Neural cell (in vitro differentiated cells): ENCODE measurements at regions not wholly inside any gene's neighbourhood (a gene's known extent, or its start where the extent isn't known, plus 50 kb on each side); places are given as distances from the start of the nearest gene placed in this dataset.

Experiments
- H2AFZ ChIP-seq: fragments of 200-600, 300-800 bp; sonication (generic), shearing (Covaris generic); 2 replicates; pipeline ENCODE4 v1.6.0; 2014; ENCODE audit warnings: low read depth, mild to moderate bottlenecking, antibody characterized with exemption, low read length, moderate library complexity
- H3F3A ChIP-seq: fragments of 200-600 bp; shearing (Covaris generic); 2 replicates; pipeline ENCODE4 v1.6.1; 2016; ENCODE audit warnings: mild to moderate bottlenecking, moderate library complexity, mixed read lengths, antibody characterized with exemption, low read length; ENCODE audit not compliant: insufficient read depth, poor library complexity, severe bottlenecking
- H3K27ac ChIP-seq: fragments of 200-600, 300-800 bp; sonication (generic), shearing (Covaris generic); 2 replicates; pipeline ENCODE4 v1.5.1; 2014; ENCODE audit warnings: mild to moderate bottlenecking, low read length, moderate library complexity
- H3K27me3 ChIP-seq: fragments of 300-800, 200-600 bp; sonication (generic), shearing (Covaris generic); 2 replicates; pipeline ENCODE4 v1.6.0; 2014; ENCODE audit warnings: mild to moderate bottlenecking, low read depth, low read length, moderate library complexity; ENCODE audit not compliant: insufficient read depth
- H3K36me3 ChIP-seq: fragments of 300-800, 200-600 bp; sonication (generic), shearing (Covaris generic); 2 replicates; pipeline ENCODE4 v1.5.1; 2014; ENCODE audit warnings: mild to moderate bottlenecking, antibody characterized with exemption, low read length, moderate library complexity; ENCODE audit not compliant: insufficient read depth
- H3K4me2 ChIP-seq: fragments of 300-800, 200-600 bp; sonication (generic), shearing (Covaris generic); 2 replicates; pipeline ENCODE4 v1.6.0; 2014; ENCODE audit warnings: mild to moderate bottlenecking, low read length
- H3K4me3 ChIP-seq: fragments of 300-800, 200-600 bp; sonication (generic), shearing (Covaris generic); 2 replicates; pipeline ENCODE4 v1.5.1; 2014; ENCODE audit warnings: mild to moderate bottlenecking, low read length, moderate library complexity
- H3K79me2 ChIP-seq: fragments of 200-600 bp; shearing (Covaris generic); replicated peaks from 2 replicates; pipeline ENCODE4 v1.6.0; 2014; ENCODE audit warnings: mild to moderate bottlenecking, low read length, moderate library complexity; ENCODE audit not compliant: insufficient read depth
- H3K9ac ChIP-seq: fragments of 300-800, 200-600 bp; sonication (generic), shearing (Covaris generic); 2 replicates; pipeline ENCODE4 v1.6.1; 2016; ENCODE audit warnings: mild to moderate bottlenecking, low read length, mixed read lengths
- H3K9me2 ChIP-seq: fragments of 200-600 bp; shearing (Covaris generic); 2 replicates; pipeline ENCODE4 v1.6.1; 2016; ENCODE audit warnings: mild to moderate bottlenecking, low read length, mixed read lengths; ENCODE audit not compliant: insufficient read depth
- H3K9me3 ChIP-seq: fragments of 200-600, 300-800 bp; sonication (generic), shearing (Covaris generic); 2 replicates; pipeline ENCODE4 v1.6.1; 2016; ENCODE audit warnings: mild to moderate bottlenecking, mixed run types, low read length, moderate library complexity, mixed read lengths
- H4K20me1 ChIP-seq: fragments of 200-600 bp; shearing (Covaris generic); 2 replicates; pipeline ENCODE4 v1.6.1; 2016; ENCODE audit warnings: mild to moderate bottlenecking, mixed run types; ENCODE audit not compliant: insufficient read depth
- CTCF ChIP-seq: fragments of 450-650 bp; IDR thresholded peaks from 2 replicates; pipeline ENCODE4 v1.5.1; 2014; ENCODE audit warnings: antibody characterized with exemption, mild to moderate bottlenecking, moderate library complexity; ENCODE audit not compliant: poor library complexity, severe bottlenecking
- EP300 ChIP-seq: fragments of 450-650 bp; conservative IDR thresholded peaks from 2 replicates; pipeline ENCODE4 v1.6.1; 2014; ENCODE audit warnings: antibody characterized with exemption, mild to moderate bottlenecking, moderate library complexity; ENCODE audit not compliant: poor library complexity, severe bottlenecking
- EZH2 ChIP-seq: fragments of 200-600, 300-800 bp; shearing (Covaris generic), sonication (generic); IDR thresholded peaks from 2 replicates; pipeline ENCODE4 v1.6.1; 2014; ENCODE audit warnings: antibody characterized with exemption, low read length, borderline replicate concordance, mild to moderate bottlenecking; ENCODE audit not compliant: insufficient read depth, poor library complexity, severe bottlenecking
- MXI1 ChIP-seq: fragments of 450-650 bp; conservative IDR thresholded peaks from 2 replicates; pipeline ENCODE4 v1.6.1; 2014; ENCODE audit warnings: antibody characterized with exemption, mild to moderate bottlenecking; ENCODE audit not compliant: poor library complexity, severe bottlenecking
- POLR2AphosphoS5 ChIP-seq: IDR thresholded peaks from 2 replicates; pipeline ENCODE4 v1.6.1; 2012
- RAD21 ChIP-seq: fragments of 450-650 bp; conservative IDR thresholded peaks from 2 replicates; pipeline ENCODE4 v1.6.1; 2014; ENCODE audit warnings: antibody characterized with exemption, mild to moderate bottlenecking, moderate library complexity
- REST ChIP-seq: IDR thresholded peaks from 2 replicates; pipeline ENCODE4 v1.6.1; 2012; ENCODE audit warnings: borderline replicate concordance
- SMC3 ChIP-seq: fragments of 450-650 bp; conservative IDR thresholded peaks from 2 replicates; pipeline ENCODE4 v1.6.1; 2014; ENCODE audit warnings: antibody characterized with exemption, mild to moderate bottlenecking, moderate library complexity; ENCODE audit not compliant: poor library complexity
- TAF1 ChIP-seq: IDR thresholded peaks from 2 replicates; pipeline ENCODE4 v1.6.1; 2012; ENCODE audit warnings: low read depth

GRCh38 chr18:70920840-70921374, 632.1 kb downstream of the SOCS6 start:
- Histone ChIP-seq H3K27me3 (no peaks in the 10 kb centered on the region), H3F3A (no peaks in the 10 kb centered on the region), H3K27ac (no peak overlapping the region), H4K20me1 (no peaks in the 10 kb centered on the region), H3K36me3 (no peaks in the 10 kb centered on the region), H3K9me3 (no peaks in the 10 kb centered on the region), H3K4me3 (no peak overlapping the region), H3K9me2 (no peaks in the 10 kb centered on the region), H3K9ac (no peak overlapping the region), H3K4me2 (no peak overlapping the region), H2AFZ (no peak overlapping the region), H3K79me2 (no peaks in the 10 kb centered on the region)
- no peak for TF ChIP-seq CTCF
- TF ChIP-seq EZH2: no peak
- no peak for TF ChIP-seq RAD21
- no peak for TF ChIP-seq POLR2AphosphoS5
- no peak for TF ChIP-seq MXI1
- no peak for TF ChIP-seq TAF1
- TF ChIP-seq SMC3: no peak

- Histone ChIP-seq H3K9ac (no peak overlapping the region), H3F3A (no peaks in the 10 kb centered on the region), H3K27ac (no peak overlapping the region), H3K4me2 (no peak overlapping the region), H2AFZ (no peak overlapping the region), H3K9me3 (no peaks in the 10 kb centered on the region), H4K20me1 (no peaks in the 10 kb centered on the region), H3K79me2 (no peaks in the 10 kb centered on the region), H3K9me2 (no peaks in the 10 kb centered on the region), H3K36me3 (no peaks in the 10 kb centered on the region), H3K27me3 (no peaks in the 10 kb centered on the region), H3K4me3 (no peak overlapping the region)
- TF ChIP-seq CTCF (no peak), RAD21 (no peak), POLR2AphosphoS5 (no peak), MXI1 (no peak), SMC3 (no peak)
These were observed 618.8 kb downstream of the SOCS6 start for GRCh38 chr18:70907673-70908072.

- H3K27ac ChIP-seq: no peak overlapping the region
- H4K20me1 ChIP-seq: no peaks in the 10 kb centered on the region
- no peaks in the 10 kb centered on the region for H3K9me2 ChIP-seq
- no peaks in the 10 kb centered on the region for H3F3A ChIP-seq
- H3K36me3 ChIP-seq: no peaks in the 10 kb centered on the region
- H3K4me2 ChIP-seq: no peak overlapping the region
- H2AFZ ChIP-seq: no peak overlapping the region
- H3K79me2 ChIP-seq: no peaks in the 10 kb centered on the region
- H3K27me3 ChIP-seq: no peaks in the 10 kb centered on the region
- no peak overlapping the region for H3K4me3 ChIP-seq
- TF ChIP-seq POLR2AphosphoS5 (no peak), RAD21 (no peak), REST (no peak), SMC3 (no peak), EP300 (no peak), MXI1 (no peak), TAF1 (no peak), EZH2 (no peak)
- no peak overlapping the region for H3K9ac ChIP-seq
- no peaks in the 10 kb centered on the region for H3K9me3 ChIP-seq
These were observed 603.5 kb downstream of the SOCS6 start for GRCh38 chr18:70892381-70892780.
